H1 (cell line): ENCODE measurements at regions not wholly inside any gene's neighbourhood (a gene's known extent, or its start where the extent isn't known, plus 50 kb on each side); places are given as distances from the start of the nearest gene placed in this dataset.

Experiments used
- CTCF ChIA-PET: fragments of 300-600 bp; sonication (Branson Sonifier 250); formaldehyde crosslinking; loops from one replicate; lab custom pipeline; 2021; ENCODE audit not compliant: partially characterized antibody; lab: Charles Lee
- POLR2A ChIA-PET: fragments of 300-600 bp; sonication (Branson Sonifier 250); formaldehyde crosslinking; loops from one replicate; lab custom pipeline; 2021; ENCODE audit warnings: inconsistent platforms; ENCODE audit not compliant: partially characterized antibody; lab: Charles Lee
- DNase-seq, 2 experiments: peaks; one replicate each; pipeline versions ENCODE4 v3.0.0 to v3.0.0-alpha.2; 2010 to 2022; ENCODE audit warnings: low spot score in 2 of 2, low read depth in 1 of 2, mixed read lengths in 1 of 2
- FAIRE-seq: peaks from 2 replicates; lab custom pipeline; 2011; peaks lifted over from hg19 to GRCh38; lab: Jason Lieb, UNC
- H2AFZ ChIP-seq: 2 replicates; pipeline ENCODE4 v1.8.1; 2012; ENCODE audit warnings: low read length, inconsistent platforms
- H2AK5ac ChIP-seq: 2 replicates; pipeline ENCODE4 v1.6.1; 2013; ENCODE audit warnings: low read depth, low read length
- H2BK120ac ChIP-seq: replicated peaks from 2 replicates; pipeline ENCODE3; 2013; ENCODE audit warnings: low read depth, low read length, inconsistent platforms
- H2BK12ac ChIP-seq: 2 replicates; pipeline ENCODE4 v1.6.1; 2013; ENCODE audit warnings: low read depth, low read length
- H2BK15ac ChIP-seq: 2 replicates; pipeline ENCODE4 v1.6.1; 2013; ENCODE audit warnings: low read length
- H2BK20ac ChIP-seq: 2 replicates; pipeline ENCODE4 v1.6.1; 2013; ENCODE audit warnings: low read length
- H2BK5ac ChIP-seq: 2 replicates; pipeline ENCODE4 v1.6.1; 2013; ENCODE audit warnings: low read depth, low read length
- H3K14ac ChIP-seq: 2 replicates; pipeline ENCODE4 v1.6.1; 2013; ENCODE audit warnings: inconsistent platforms; ENCODE audit not compliant: insufficient read length
- H3K18ac ChIP-seq: 2 replicates; pipeline ENCODE4 v1.6.1; 2013; ENCODE audit warnings: low read length; ENCODE audit errors: extremely low read depth
- H3K23ac ChIP-seq: 2 replicates; pipeline ENCODE4 v1.6.1; 2013; ENCODE audit warnings: inconsistent platforms; ENCODE audit not compliant: insufficient read length
- H3K23me2 ChIP-seq: 2 replicates; pipeline ENCODE4 v1.6.1; 2013; ENCODE audit warnings: low read depth, low read length
- H3K27ac ChIP-seq: 2 replicates; pipeline ENCODE4 v1.6.1; 2011; ENCODE audit warnings: low read depth, low read length, inconsistent platforms
- H3K27me3 ChIP-seq, 4 experiments: replicated peaks in 1 of 4; 1 replicate in 1 of 4; 2 replicates in 3 of 4; pipeline versions ENCODE4 v1.6.1 to v1.8.1; 2011 to 2013; ENCODE audit warnings: low read length in 3 of 4, mild to moderate bottlenecking in 3 of 4, inconsistent platforms in 2 of 4, mixed read lengths in 2 of 4, moderate library complexity in 1 of 4; ENCODE audit not compliant: control insufficient read depth in 3 of 4, insufficient read depth in 3 of 4; ENCODE audit errors: extremely low read depth in 1 of 4
- H3K36me3 ChIP-seq, 4 experiments: 2 replicates each; pipeline versions ENCODE4 v1.6.1 to v1.8.1; 2011 to 2013; ENCODE audit warnings: mild to moderate bottlenecking in 4 of 4, low read length in 3 of 4, moderate library complexity in 2 of 4, control low read depth in 1 of 4, inconsistent platforms in 1 of 4; ENCODE audit not compliant: insufficient read depth in 4 of 4, control insufficient read depth in 2 of 4
- H3K4ac ChIP-seq: replicated peaks from 2 replicates; pipeline ENCODE3; 2013; ENCODE audit warnings: low read length, low read depth, mixed read lengths, inconsistent platforms; ENCODE audit not compliant: insufficient read length
- H3K4me1 ChIP-seq, 4 experiments: replicated peaks in 1 of 4; 1 replicate in 1 of 4; 2 replicates in 3 of 4; pipeline versions ENCODE4 v1.6.1 to v1.8.1; 2011 to 2013; ENCODE audit warnings: low read length in 3 of 4, inconsistent platforms in 2 of 4, mixed read lengths in 1 of 4; ENCODE audit not compliant: insufficient read depth in 4 of 4, control insufficient read depth in 3 of 4
- H3K4me2 ChIP-seq, 2 experiments: 2 replicates each; pipeline versions ENCODE4 v1.6.1 to v1.8.1; 2011 to 2013; ENCODE audit warnings: low read depth in 2 of 2, low read length in 2 of 2, control low read depth in 1 of 2, inconsistent platforms in 1 of 2, mild to moderate bottlenecking in 1 of 2; ENCODE audit not compliant: insufficient read depth in 1 of 2
- H3K4me3 ChIP-seq, 4 experiments: fragments of 200-600, 300-600 bp in 1 of 4; sonication (generic), shearing (Covaris generic), sonication (Bioruptor Twin) in 1 of 4; 2 replicates each; pipeline versions ENCODE4 v1.5.1 to v1.8.1; 2011 to 2016; ENCODE audit warnings: low read length in 4 of 4, low read depth in 3 of 4, control low read depth in 2 of 4, inconsistent platforms in 2 of 4, mild to moderate bottlenecking in 2 of 4, mixed read lengths in 1 of 4, moderate library complexity in 1 of 4; ENCODE audit not compliant: insufficient read depth in 2 of 4; ENCODE audit errors: extremely low read depth in 1 of 4
- H3K56ac ChIP-seq: replicated peaks from 2 replicates; pipeline ENCODE3; 2013; ENCODE audit warnings: low read depth, mild to moderate bottlenecking, mixed read lengths, low read length, inconsistent platforms; ENCODE audit not compliant: insufficient read length
- H3K79me1 ChIP-seq: 2 replicates; pipeline ENCODE4 v1.6.1; 2013; ENCODE audit warnings: low read depth, low read length, control low read depth
- H3K79me2 ChIP-seq, 2 experiments: 2 replicates each; pipeline versions ENCODE4 v1.6.1 to v1.8.1; 2012 to 2013; ENCODE audit warnings: low read length in 2 of 2, mild to moderate bottlenecking in 2 of 2, inconsistent platforms in 1 of 2; ENCODE audit not compliant: insufficient read depth in 2 of 2, control insufficient read depth in 1 of 2
- H3K9ac ChIP-seq, 4 experiments: replicated peaks in 1 of 4; 1 replicate in 1 of 4; 2 replicates in 3 of 4; pipeline versions ENCODE4 v1.6.1 to v1.8.1; 2011 to 2013; ENCODE audit warnings: low read depth in 3 of 4, low read length in 3 of 4, control low read depth in 2 of 4, mild to moderate bottlenecking in 2 of 4, moderate library complexity in 2 of 4, inconsistent platforms in 1 of 4; ENCODE audit errors: extremely low read depth in 1 of 4
- H3K9me3 ChIP-seq, 2 experiments: 2 replicates each; pipeline versions ENCODE4 v1.6.1 to v1.8.1; 2012 to 2013; ENCODE audit warnings: mild to moderate bottlenecking in 2 of 2, moderate library complexity in 2 of 2, control low read depth in 1 of 2, inconsistent platforms in 1 of 2, low read depth in 1 of 2, low read length in 1 of 2, mixed read lengths in 1 of 2; ENCODE audit not compliant: insufficient read depth in 2 of 2
- H4K20me1 ChIP-seq, 2 experiments: replicated peaks in 1 of 2; 2 replicates each; pipeline versions ENCODE3 to v1.8.1; 2011 to 2013; ENCODE audit warnings: inconsistent platforms in 2 of 2, low read length in 2 of 2, mild to moderate bottlenecking in 1 of 2; ENCODE audit not compliant: insufficient read depth in 2 of 2, control insufficient read depth in 1 of 2
- H4K5ac ChIP-seq: 2 replicates; pipeline ENCODE4 v1.6.1; 2013; ENCODE audit warnings: low read length, low read depth, mixed read lengths, inconsistent platforms; ENCODE audit not compliant: insufficient read length
- H4K8ac ChIP-seq: 2 replicates; pipeline ENCODE4 v1.8.0; 2013; ENCODE audit warnings: mild to moderate bottlenecking, moderate library complexity, low read length, inconsistent platforms; ENCODE audit not compliant: insufficient read depth; ENCODE audit errors: extremely low read depth
- H4K91ac ChIP-seq: replicated peaks from 2 replicates; pipeline ENCODE3; 2013; ENCODE audit warnings: low read length, mixed read lengths, inconsistent platforms; ENCODE audit not compliant: insufficient read length
- ASH2L ChIP-seq: fragments of 200-600, 300-600 bp; sonication (generic); IDR thresholded peaks from one replicate; pipeline ENCODE4 v1.7.1; 2017; ENCODE audit warnings: low read length
- E2F6 ChIP-seq: IDR thresholded peaks from 2 replicates; pipeline ENCODE4 v1.6.1; 2012; ENCODE audit warnings: inconsistent platforms
- GABPA ChIP-seq: IDR thresholded peaks from 2 replicates; pipeline ENCODE4 v1.6.1; 2011; ENCODE audit warnings: mild to moderate bottlenecking, low read length, moderate library complexity, borderline replicate concordance; ENCODE audit not compliant: insufficient read depth
- KDM5A ChIP-seq: fragments of 200-600 bp; IDR thresholded peaks from 2 replicates; pipeline ENCODE4 v1.7.1; 2012; ENCODE audit warnings: mild to moderate bottlenecking, low read length, inconsistent platforms, mixed read lengths
- NRF1 ChIP-seq: IDR thresholded peaks from 2 replicates; pipeline ENCODE4 v1.6.1; 2011; ENCODE audit warnings: mild to moderate bottlenecking, low read depth, low read length, improper control_type of control experiment
- PHF8 ChIP-seq: fragments of 200-600 bp; sonication (generic); conservative IDR thresholded peaks from 2 replicates; pipeline ENCODE4 v1.7.1; 2012; ENCODE audit warnings: low read depth, mild to moderate bottlenecking, inconsistent platforms, low read length, moderate library complexity
- POLR2A ChIP-seq, 2 experiments: IDR thresholded peaks; 1 replicate in 1 of 2; 2 replicates in 1 of 2; pipeline ENCODE4 v1.6.1; 2011; ENCODE audit warnings: low read depth in 2 of 2, low read length in 2 of 2, mild to moderate bottlenecking in 2 of 2; ENCODE audit errors: control extremely low read depth in 1 of 2
- RNF2 ChIP-seq: fragments of 200-900, 300-1000 bp; sonication (generic); IDR thresholded peaks from 2 replicates; pipeline ENCODE4 v1.7.1; 2016; ENCODE audit warnings: borderline replicate concordance, low read depth, mild to moderate bottlenecking, antibody characterized with exemption, low read length; ENCODE audit not compliant: poor library complexity, severe bottlenecking; ENCODE audit errors: missing control alignments
- SUZ12 ChIP-seq: fragments of 200-600 bp; sonication (generic); IDR thresholded peaks from 2 replicates; pipeline ENCODE4 v1.6.1; 2012; ENCODE audit warnings: mild to moderate bottlenecking, inconsistent platforms, low read length, moderate library complexity, mixed read lengths
- TBP ChIP-seq: IDR thresholded peaks from 2 replicates; pipeline ENCODE4 v1.6.1; 2011; ENCODE audit warnings: low read depth, low read length, improper control_type of control experiment
- YY1 ChIP-seq: IDR thresholded peaks from 2 replicates; pipeline ENCODE4 v1.6.1; 2011; ENCODE audit warnings: low read depth, mild to moderate bottlenecking, low read length
- WGBS, 2 experiments: shearing (Covaris generic) in 1 of 2; methylation state at CpG; one replicate each; pipeline versions ENCODE4 v1.1.6 to v1.1.7; 2013 to 2015; ENCODE audit warnings: low lambda C conversion rate in 2 of 2, mixed read lengths in 2 of 2, inconsistent platforms in 1 of 2, low coverage in 1 of 2, missing lambda C conversion rate in 1 of 2; ENCODE audit not compliant: insufficient replicate concordance in 2 of 2, insufficient coverage in 1 of 2, insufficient read length in 1 of 2; ENCODE audit errors: extremely low coverage in 1 of 2, missing lambda C conversion rate in 1 of 2; 5-methylcytosine and 5-hydroxymethylcytosine counted together
- TF ChIP-seq, protein P1 (sequence below): IDR thresholded peaks from 2 replicates; pipeline ENCODE4 v1.6.1; 2011; ENCODE audit warnings: low read length, improper control_type of control experiment

DNA sequence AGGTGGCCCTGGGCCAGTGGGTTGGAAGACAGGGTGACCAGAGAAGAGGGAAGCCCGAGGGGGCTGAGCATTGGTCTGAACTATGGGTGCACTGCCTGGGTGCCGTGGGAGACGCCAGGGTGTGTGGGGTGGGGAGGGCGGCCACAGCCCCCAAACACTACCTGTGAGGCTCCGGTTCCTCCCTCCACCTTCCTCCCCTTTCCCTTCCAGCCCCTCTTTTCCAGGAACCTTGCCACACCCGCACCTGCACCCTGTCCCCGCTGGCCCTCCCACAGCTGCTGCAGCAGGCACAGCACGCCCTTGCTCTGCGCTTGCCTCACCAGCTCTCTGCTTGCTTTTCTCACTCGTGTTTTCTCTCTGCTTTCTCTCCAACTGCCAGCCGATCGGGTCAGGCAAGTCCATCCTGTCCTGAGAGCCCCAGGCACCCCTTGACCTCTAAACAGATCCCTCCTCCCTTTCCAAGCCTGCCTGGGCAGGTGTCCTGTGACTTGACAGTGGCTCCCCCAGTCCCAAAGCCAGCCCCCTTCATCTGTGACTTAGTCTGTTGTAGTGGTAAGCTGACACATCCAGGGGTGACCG lies 193.7 kb downstream of the MSX2 start:
- H3K79me2 ChIP-seq: no peaks in the 10 kb centered on the region
- CTCF ChIA-PET: interaction anchor here (0.8 to 13.0 kb wide), 3 partner anchors 9 to 111 kb away, joined by 4 to 95 read pairs (median 25); no protein-coding TSS in a partner anchor
- H2AFZ ChIP-seq: no peak overlapping the region
- DNase-seq (no peak), FAIRE-seq (no peak)
- H3K4me2 ChIP-seq: no peak overlapping the region
- H3K27ac ChIP-seq: no peak overlapping the region
- no peaks in the 10 kb centered on the region for H3K79me1 ChIP-seq
- 0 out of 2 replicates have a peak overlapping the region, but pooled peaks have one; percentile 17 for H2BK12ac ChIP-seq
- H2AK5ac ChIP-seq: no peak overlapping the region
- H3K36me3 ChIP-seq: no peaks in the 10 kb centered on the region
- H3K27me3 ChIP-seq: peaks cover 0 to 3% (median 0%) of the 10 kb centered on the region in 4 experiments; a peak in 1 of 7 replicates
- H2BK20ac ChIP-seq: no peak overlapping the region
- no peak overlapping the region for H3K56ac ChIP-seq
- no peak overlapping the region for H3K4me3 ChIP-seq
- POLR2A ChIA-PET: no interaction called here
- H3K9ac ChIP-seq: no peak overlapping the region
- peaks cover 0 to 5% of the 10 kb centered on the region in 2 experiments; a peak in 1 of 4 replicates for H3K9me3 ChIP-seq
- no peak overlapping the region for H3K23ac ChIP-seq
- no peak overlapping the region for H3K4ac ChIP-seq
- H4K8ac ChIP-seq: no peak overlapping the region
- peak overlapping the region; percentile 15; the same call in 1 of the 2 replicates for H3K18ac ChIP-seq
- no peak for TF ChIP-seq GABPA
- no peak for TF ChIP-seq TBP
- TF ChIP-seq ASH2L: no peak
- TF ChIP-seq PHF8: no peak
- no peak for TF ChIP-seq POLR2A (IDR thresholded peaks at IDR 0.05; ENCODE audit: control extremely low read depth in 1 of 2, low read depth in 2 of 2, low read length in 2 of 2)
- TF ChIP-seq KDM5A: no peak
- TF ChIP-seq, protein P1, sequence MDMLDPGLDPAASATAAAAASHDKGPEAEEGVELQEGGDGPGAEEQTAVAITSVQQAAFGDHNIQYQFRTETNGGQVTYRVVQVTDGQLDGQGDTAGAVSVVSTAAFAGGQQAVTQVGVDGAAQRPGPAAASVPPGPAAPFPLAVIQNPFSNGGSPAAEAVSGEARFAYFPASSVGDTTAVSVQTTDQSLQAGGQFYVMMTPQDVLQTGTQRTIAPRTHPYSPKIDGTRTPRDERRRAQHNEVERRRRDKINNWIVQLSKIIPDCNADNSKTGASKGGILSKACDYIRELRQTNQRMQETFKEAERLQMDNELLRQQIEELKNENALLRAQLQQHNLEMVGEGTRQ: no peak
- TF ChIP-seq RNF2: no peak
- no peak for TF ChIP-seq YY1
- no peak for TF ChIP-seq SUZ12
- no peak for TF ChIP-seq NRF1
- no peak for TF ChIP-seq E2F6
- no peak overlapping the region for H4K91ac ChIP-seq
- H2BK15ac ChIP-seq: no peak overlapping the region
- H3K14ac ChIP-seq: no peak overlapping the region
- H3K23me2 ChIP-seq: no peaks in the 10 kb centered on the region
- no peak overlapping the region for H2BK120ac ChIP-seq
- H4K5ac ChIP-seq: no peak overlapping the region
- H3K4me1 ChIP-seq: peaks cover 0 to 10% (median 6%) of the 10 kb centered on the region in 4 experiments; a peak in 5 of 7 replicates
- H2BK5ac ChIP-seq: no peak overlapping the region; the same call in 1 of the 2 replicates
- H4K20me1 ChIP-seq: no peaks in the 10 kb centered on the region
- 87% methylated on average over 13 of the region's 13 CpGs; no CpG with 5 or more reads in 1 of the 2 experiments for WGBS, 2 experiments
